ENCODE measurements at regions not wholly inside any gene's neighbourhood (a gene's known extent, or its start where the extent isn't known, plus 50 kb on each side); places are given as distances from the start of the nearest gene placed in this dataset.

DNA sequence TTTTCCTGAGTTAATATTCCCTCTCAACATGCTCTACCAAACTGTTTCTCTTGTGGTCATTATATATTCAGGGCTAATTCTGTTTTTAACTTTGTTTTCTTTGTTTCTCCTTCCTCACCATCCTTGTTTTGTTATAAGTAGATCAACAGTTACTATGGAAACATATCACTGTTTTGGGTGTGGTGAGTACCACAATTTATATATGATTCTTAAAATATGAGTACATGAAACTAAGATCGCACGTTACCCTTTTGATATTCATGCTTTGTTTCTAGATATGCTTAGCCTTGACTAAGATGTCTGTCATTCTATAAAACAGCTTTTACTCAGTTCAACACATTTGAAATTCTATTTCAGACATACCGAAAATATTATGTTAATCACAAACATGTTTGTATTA is 232.3 kb upstream of the ITGA4 start:
- RAD21 ChIA-PET (ENCODE audit: low non-redundant PET in 1 of 2, low total read pairs in 2 of 2, uncharacterized antibody in 2 of 2, unreplicated experiment in 2 of 2) = no interaction called here
- no peak for ATAC-seq
- TF ChIP-seq CBX3 (IDR thresholded peaks at IDR 0.05; ENCODE audit: low read depth) (no peak), FOSL1 (IDR thresholded peaks at IDR 0.05; ENCODE audit: low read depth) (no peak), CEBPB (IDR thresholded peaks at IDR 0.05; ENCODE audit: low read depth) (no peak), EGR1 (IDR thresholded peaks at IDR 0.05; ENCODE audit: low read depth) (no peak), ATF3 (IDR thresholded peaks at IDR 0.05) (no peak), CTCF (IDR thresholded peaks at IDR 0.05 in 2 of 3, conservative IDR thresholded peaks at IDR 0.05 in 1 of 3; ENCODE audit: borderline replicate concordance in 1 of 3, insufficient read depth in 1 of 3, low read depth in 2 of 3, low read length in 2 of 3) (no peak), ZNF274 (IDR thresholded peaks at IDR 0.05; ENCODE audit: low read depth, low read length) (no peak), YY1 (IDR thresholded peaks at IDR 0.05; ENCODE audit: extremely low read depth, insufficient replicate concordance, low read depth, low read length) (no peak), EZH2 (IDR thresholded peaks at IDR 0.05) (no peak), ZFX (IDR thresholded peaks at IDR 0.05) (no peak), SP1 (IDR thresholded peaks at IDR 0.05; ENCODE audit: low read depth) (no peak), RAD21 (IDR thresholded peaks at IDR 0.05; ENCODE audit: low read depth) (no peak), EZH2phosphoT487 (IDR thresholded peaks at IDR 0.05; ENCODE audit: borderline replicate concordance) (no peak), POLR2A (IDR thresholded peaks at IDR 0.05; ENCODE audit: borderline replicate concordance, extremely low read depth, insufficient read depth, insufficient read length) (no peak), SIN3A (IDR thresholded peaks at IDR 0.05; ENCODE audit: low read depth) (no peak), JUND (IDR thresholded peaks at IDR 0.05) (no peak), MAX (IDR thresholded peaks at IDR 0.05) (no peak), TCF7L2 (IDR thresholded peaks at IDR 0.05; ENCODE audit: borderline replicate concordance, extremely low read depth, insufficient read depth, insufficient read length) (no peak)
- TF ChIP-seq, protein P1, sequence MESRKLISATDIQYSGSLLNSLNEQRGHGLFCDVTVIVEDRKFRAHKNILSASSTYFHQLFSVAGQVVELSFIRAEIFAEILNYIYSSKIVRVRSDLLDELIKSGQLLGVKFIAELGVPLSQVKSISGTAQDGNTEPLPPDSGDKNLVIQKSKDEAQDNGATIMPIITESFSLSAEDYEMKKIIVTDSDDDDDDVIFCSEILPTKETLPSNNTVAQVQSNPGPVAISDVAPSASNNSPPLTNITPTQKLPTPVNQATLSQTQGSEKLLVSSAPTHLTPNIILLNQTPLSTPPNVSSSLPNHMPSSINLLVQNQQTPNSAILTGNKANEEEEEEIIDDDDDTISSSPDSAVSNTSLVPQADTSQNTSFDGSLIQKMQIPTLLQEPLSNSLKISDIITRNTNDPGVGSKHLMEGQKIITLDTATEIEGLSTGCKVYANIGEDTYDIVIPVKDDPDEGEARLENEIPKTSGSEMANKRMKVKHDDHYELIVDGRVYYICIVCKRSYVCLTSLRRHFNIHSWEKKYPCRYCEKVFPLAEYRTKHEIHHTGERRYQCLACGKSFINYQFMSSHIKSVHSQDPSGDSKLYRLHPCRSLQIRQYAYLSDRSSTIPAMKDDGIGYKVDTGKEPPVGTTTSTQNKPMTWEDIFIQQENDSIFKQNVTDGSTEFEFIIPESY (IDR thresholded peaks at IDR 0.05; ENCODE audit: extremely low read depth, insufficient replicate concordance, low read length) = no peak

More for the DNA sequence above, 232.3 kb upstream of the ITGA4 start:
- Histone ChIP-seq H3K9me2 (ENCODE audit: insufficient read depth) (no peaks in the 10 kb centered on the region), H3K27me3 (ENCODE audit: insufficient read depth, low read length) (no peaks in the 10 kb centered on the region), H2AFZ (ENCODE audit: low read depth, low read length, poor library complexity, severe bottlenecking) (no peak overlapping the region), H3K4me1 (ENCODE audit: control insufficient read depth in 1 of 2, insufficient read depth in 2 of 2, low read length in 2 of 2) (no peaks in the 10 kb centered on the region), H3K27ac (ENCODE audit: low read depth, low read length) (no peak overlapping the region), H3K9me3 (ENCODE audit: control insufficient read depth in 1 of 2, insufficient read depth in 1 of 2, low read depth in 1 of 2, low read length in 2 of 2) (no peaks in the 10 kb centered on the region), H3K4me2 (ENCODE audit: low read length) (no peak overlapping the region), H3K36me3 (ENCODE audit: control insufficient read depth in 1 of 2, insufficient read depth in 2 of 2, low read length in 2 of 2) (no peaks in the 10 kb centered on the region), H3K79me2 (ENCODE audit: insufficient read depth, low read length) (no peaks in the 10 kb centered on the region), H3K9ac (ENCODE audit: low read length) (no peak overlapping the region), H3K4me3 (replicated peaks in 1 of 2; ENCODE audit: low read depth in 1 of 2, low read length in 2 of 2) (no peak overlapping the region), H4K20me1 (ENCODE audit: insufficient read depth) (no peaks in the 10 kb centered on the region)
- ChIA-PET CTCF (no interaction called here), POLR2A (no interaction called here)
- intact Hi-C loops (cut with micrococcal nuclease) = no loop called here
- BruUV-seq (replicated peaks) = no TSS peak
- no peak for DNase-seq (ENCODE audit: low read depth, low spot score)

Data from HCT116 (cell line).